ENCODE measurements at regions not wholly inside any gene's neighbourhood (a gene's known extent, or its start where the extent isn't known, plus 50 kb on each side); places are given as distances from the start of the nearest gene placed in this dataset.

- Histone ChIP-seq H3K9me3 (ENCODE audit: low read length) (no peaks in the 10 kb centered on the region), H3K27ac (ENCODE audit: low read length) (no peak overlapping the region), H3K79me2 (replicated peaks; ENCODE audit: insufficient read depth, low read length) (no peaks in the 10 kb centered on the region), H3K4me3 (ENCODE audit: low read length) (no peak overlapping the region), H3K27me3 (ENCODE audit: insufficient read depth, low read depth, low read length) (no peaks in the 10 kb centered on the region), H4K20me1 (ENCODE audit: insufficient read depth) (no peaks in the 10 kb centered on the region), H2AFZ (ENCODE audit: low read depth, low read length) (no peak overlapping the region), H3K4me2 (ENCODE audit: low read length) (no peak overlapping the region), H3K9me2 (ENCODE audit: insufficient read depth, low read length) (no peaks in the 10 kb centered on the region), H3F3A (ENCODE audit: insufficient read depth, low read length, poor library complexity, severe bottlenecking) (no peaks in the 10 kb centered on the region), H3K9ac (ENCODE audit: low read length) (no peak overlapping the region), H3K36me3 (ENCODE audit: insufficient read depth, low read length) (no peaks in the 10 kb centered on the region)
- no peak for TF ChIP-seq MXI1 (conservative IDR thresholded peaks at IDR 0.05; ENCODE audit: poor library complexity, severe bottlenecking)
- TF ChIP-seq, protein P1, sequence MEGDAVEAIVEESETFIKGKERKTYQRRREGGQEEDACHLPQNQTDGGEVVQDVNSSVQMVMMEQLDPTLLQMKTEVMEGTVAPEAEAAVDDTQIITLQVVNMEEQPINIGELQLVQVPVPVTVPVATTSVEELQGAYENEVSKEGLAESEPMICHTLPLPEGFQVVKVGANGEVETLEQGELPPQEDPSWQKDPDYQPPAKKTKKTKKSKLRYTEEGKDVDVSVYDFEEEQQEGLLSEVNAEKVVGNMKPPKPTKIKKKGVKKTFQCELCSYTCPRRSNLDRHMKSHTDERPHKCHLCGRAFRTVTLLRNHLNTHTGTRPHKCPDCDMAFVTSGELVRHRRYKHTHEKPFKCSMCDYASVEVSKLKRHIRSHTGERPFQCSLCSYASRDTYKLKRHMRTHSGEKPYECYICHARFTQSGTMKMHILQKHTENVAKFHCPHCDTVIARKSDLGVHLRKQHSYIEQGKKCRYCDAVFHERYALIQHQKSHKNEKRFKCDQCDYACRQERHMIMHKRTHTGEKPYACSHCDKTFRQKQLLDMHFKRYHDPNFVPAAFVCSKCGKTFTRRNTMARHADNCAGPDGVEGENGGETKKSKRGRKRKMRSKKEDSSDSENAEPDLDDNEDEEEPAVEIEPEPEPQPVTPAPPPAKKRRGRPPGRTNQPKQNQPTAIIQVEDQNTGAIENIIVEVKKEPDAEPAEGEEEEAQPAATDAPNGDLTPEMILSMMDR (IDR thresholded peaks at IDR 0.05; ENCODE audit: poor library complexity, severe bottlenecking) = no peak
- no peak for TF ChIP-seq EP300 (conservative IDR thresholded peaks at IDR 0.05; ENCODE audit: poor library complexity, severe bottlenecking)
- no peak for TF ChIP-seq RAD21 (conservative IDR thresholded peaks at IDR 0.05)
- TF ChIP-seq POLR2AphosphoS5 (IDR thresholded peaks at IDR 0.05) = no peak
- no peak for TF ChIP-seq TAF1 (IDR thresholded peaks at IDR 0.05; ENCODE audit: low read depth)
- TF ChIP-seq EZH2 (IDR thresholded peaks at IDR 0.05; ENCODE audit: borderline replicate concordance, insufficient read depth, low read length, poor library complexity, severe bottlenecking) = no peak
- TF ChIP-seq SMC3 (conservative IDR thresholded peaks at IDR 0.05; ENCODE audit: poor library complexity) = no peak
These were observed 152.7 kb downstream of the CD83 start for GRCh38 chr6:14270142-14270893.

GRCh38 chr6:14270925-14271788, 153.6 kb downstream of the CD83 start:
- H2AFZ ChIP-seq (ENCODE audit: low read depth, low read length) = no peak overlapping the region
- H3F3A ChIP-seq (ENCODE audit: insufficient read depth, low read length, poor library complexity, severe bottlenecking) = no peaks in the 10 kb centered on the region
- no peaks in the 10 kb centered on the region for H3K9me2 ChIP-seq (ENCODE audit: insufficient read depth, low read length)
- H4K20me1 ChIP-seq (ENCODE audit: insufficient read depth) = no peaks in the 10 kb centered on the region
- H3K9me3 ChIP-seq (ENCODE audit: low read length) = no peaks in the 10 kb centered on the region
- no peak for TF ChIP-seq RAD21 (conservative IDR thresholded peaks at IDR 0.05)
- TF ChIP-seq MXI1 (conservative IDR thresholded peaks at IDR 0.05; ENCODE audit: poor library complexity, severe bottlenecking) = no peak
- no peak for TF ChIP-seq EZH2 (IDR thresholded peaks at IDR 0.05; ENCODE audit: borderline replicate concordance, insufficient read depth, low read length, poor library complexity, severe bottlenecking)
- TF ChIP-seq POLR2AphosphoS5 (IDR thresholded peaks at IDR 0.05) = no peak
- TF ChIP-seq SMC3 (conservative IDR thresholded peaks at IDR 0.05; ENCODE audit: poor library complexity) = no peak
- TF ChIP-seq EP300 (conservative IDR thresholded peaks at IDR 0.05; ENCODE audit: poor library complexity, severe bottlenecking) = no peak
- TF ChIP-seq, protein P1 (IDR thresholded peaks at IDR 0.05; ENCODE audit: poor library complexity, severe bottlenecking) = no peak
- TF ChIP-seq REST (IDR thresholded peaks at IDR 0.05; ENCODE audit: borderline replicate concordance) = no peak
- TF ChIP-seq TAF1 (IDR thresholded peaks at IDR 0.05; ENCODE audit: low read depth) = no peak
- H3K79me2 ChIP-seq (replicated peaks; ENCODE audit: insufficient read depth, low read length) = no peaks in the 10 kb centered on the region
- H3K36me3 ChIP-seq (ENCODE audit: insufficient read depth, low read length) = no peaks in the 10 kb centered on the region
- H3K9ac ChIP-seq (ENCODE audit: low read length) = no peak overlapping the region
- H3K4me3 ChIP-seq (ENCODE audit: low read length) = no peak overlapping the region
- H3K27me3 ChIP-seq (ENCODE audit: insufficient read depth, low read depth, low read length) = no peaks in the 10 kb centered on the region
- H3K4me2 ChIP-seq (ENCODE audit: low read length) = no peak overlapping the region
- H3K27ac ChIP-seq (ENCODE audit: low read length) = no peak overlapping the region
